H7 (cell line): ENCODE measurements at regions not wholly inside any gene's neighbourhood (a gene's known extent, or its start where the extent isn't known, plus 50 kb on each side); places are given as distances from the start of the nearest gene placed in this dataset.
"Not testable (repeated sequence)": the region's sequence is repeated elsewhere in the genome, so short reads cannot be mapped to it uniquely, and the experiment has no call there.

Experiments
- DNase-seq: peaks from one replicate; pipeline ENCODE4 v3.0.0; 2012
- H3K27me3 ChIP-seq: 2 replicates; pipeline ENCODE4 v1.6.0; 2011; ENCODE audit warnings: mild to moderate bottlenecking, low read length; ENCODE audit not compliant: control insufficient read depth, insufficient read depth
- H3K36me3 ChIP-seq: replicated peaks from 2 replicates; pipeline ENCODE4 v1.5.1; 2011; ENCODE audit warnings: low read length; ENCODE audit not compliant: control insufficient read depth, insufficient read depth
- H3K4me3 ChIP-seq: 2 replicates; pipeline ENCODE4 v1.5.1; 2011; ENCODE audit warnings: low read depth, mild to moderate bottlenecking, control low read depth, low read length, moderate library complexity; ENCODE audit not compliant: insufficient read depth

GRCh38 chr1:234960722-234961455 lies 167.7 kb downstream of the TOMM20 start:
- no peak for DNase-seq
- no peak overlapping the region for H3K4me3 ChIP-seq
- no peaks in the 10 kb centered on the region for H3K27me3 ChIP-seq
- H3K36me3 ChIP-seq: no peaks in the 10 kb centered on the region

DNA sequence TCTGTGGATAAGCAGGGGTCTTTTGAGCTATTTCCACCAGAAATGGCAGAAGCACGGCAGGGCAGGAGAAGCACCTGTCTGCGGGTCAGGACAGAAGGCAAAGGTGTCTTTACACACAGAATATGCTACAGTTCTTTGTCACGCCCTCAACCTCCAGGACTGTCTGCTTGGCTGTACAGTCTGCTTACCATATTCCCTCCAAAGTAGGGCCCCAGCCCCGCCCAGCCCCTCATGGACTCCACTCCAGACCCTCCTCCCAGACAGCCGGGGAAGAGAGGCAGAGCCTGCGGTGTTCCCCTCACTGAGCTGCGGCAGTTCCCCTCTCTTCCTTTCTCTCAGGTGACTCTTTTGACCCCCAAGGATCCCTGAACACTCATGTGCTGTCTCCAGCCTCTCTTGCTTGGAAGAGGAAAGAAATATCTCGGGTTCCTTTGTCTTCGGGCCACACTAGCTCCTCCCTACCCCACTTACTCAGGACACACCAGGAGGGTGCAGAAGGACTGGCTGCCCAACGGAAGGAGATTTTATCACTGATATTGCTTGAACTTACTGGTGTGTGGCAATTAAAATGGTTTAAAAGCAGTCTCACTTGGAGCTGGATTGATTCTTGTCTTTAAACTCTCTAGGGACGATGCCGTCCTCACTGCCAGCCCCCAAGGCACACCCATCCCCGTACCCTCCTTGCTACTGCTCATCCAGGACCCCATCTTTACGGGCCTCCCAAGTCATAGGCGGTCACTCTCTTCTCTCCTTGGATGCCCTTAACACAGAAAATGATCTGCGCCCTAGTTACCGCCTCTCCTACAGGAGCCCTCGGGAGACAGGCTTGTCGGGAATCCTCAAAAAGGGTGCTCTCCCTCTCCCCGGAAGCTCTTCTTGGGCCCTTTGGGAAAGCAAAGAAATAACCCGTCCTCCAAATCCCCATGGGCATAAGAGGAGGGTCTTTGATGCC lies 169.7 kb downstream of the TOMM20 start:
- DNase-seq: no peak
- no peaks in the 10 kb centered on the region for H3K27me3 ChIP-seq
- H3K36me3 ChIP-seq: no peaks in the 10 kb centered on the region
- H3K4me3 ChIP-seq: no peak overlapping the region

DNA sequence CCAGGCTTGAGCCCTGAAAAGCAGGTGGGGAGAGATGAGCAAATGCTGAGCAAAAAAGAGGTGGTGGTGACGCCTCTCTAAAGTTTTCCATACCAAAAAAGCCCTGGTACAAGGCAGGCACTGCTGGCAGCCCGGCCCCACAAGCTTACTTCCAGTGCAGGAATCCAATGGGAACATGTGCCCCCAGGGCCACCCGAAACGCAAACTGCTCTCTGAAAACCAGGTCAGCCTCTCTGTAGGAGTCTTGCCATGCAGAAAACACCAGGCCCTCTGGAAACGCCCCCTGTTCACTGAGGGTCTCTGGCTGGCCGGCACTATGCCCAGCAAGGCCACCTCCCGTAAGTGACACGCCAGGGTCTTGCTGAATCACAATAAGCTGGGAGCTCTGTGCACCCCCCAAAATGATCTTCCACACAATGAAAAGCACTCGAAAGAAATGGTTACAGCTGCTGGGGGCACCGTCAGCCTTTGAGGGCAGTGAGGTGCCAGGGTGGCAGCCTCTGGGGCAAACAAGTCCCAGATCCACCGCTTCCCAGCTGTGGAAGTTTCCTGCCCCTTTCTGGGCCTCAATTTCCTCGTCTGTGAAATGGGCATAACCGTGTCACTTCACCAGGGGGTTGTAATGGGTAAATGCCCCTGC lies 170.5 kb downstream of the TOMM20 start:
- no peak for DNase-seq
- no peaks in the 10 kb centered on the region for H3K36me3 ChIP-seq
- H3K4me3 ChIP-seq: no peak overlapping the region
- no peaks in the 10 kb centered on the region for H3K27me3 ChIP-seq

DNA sequence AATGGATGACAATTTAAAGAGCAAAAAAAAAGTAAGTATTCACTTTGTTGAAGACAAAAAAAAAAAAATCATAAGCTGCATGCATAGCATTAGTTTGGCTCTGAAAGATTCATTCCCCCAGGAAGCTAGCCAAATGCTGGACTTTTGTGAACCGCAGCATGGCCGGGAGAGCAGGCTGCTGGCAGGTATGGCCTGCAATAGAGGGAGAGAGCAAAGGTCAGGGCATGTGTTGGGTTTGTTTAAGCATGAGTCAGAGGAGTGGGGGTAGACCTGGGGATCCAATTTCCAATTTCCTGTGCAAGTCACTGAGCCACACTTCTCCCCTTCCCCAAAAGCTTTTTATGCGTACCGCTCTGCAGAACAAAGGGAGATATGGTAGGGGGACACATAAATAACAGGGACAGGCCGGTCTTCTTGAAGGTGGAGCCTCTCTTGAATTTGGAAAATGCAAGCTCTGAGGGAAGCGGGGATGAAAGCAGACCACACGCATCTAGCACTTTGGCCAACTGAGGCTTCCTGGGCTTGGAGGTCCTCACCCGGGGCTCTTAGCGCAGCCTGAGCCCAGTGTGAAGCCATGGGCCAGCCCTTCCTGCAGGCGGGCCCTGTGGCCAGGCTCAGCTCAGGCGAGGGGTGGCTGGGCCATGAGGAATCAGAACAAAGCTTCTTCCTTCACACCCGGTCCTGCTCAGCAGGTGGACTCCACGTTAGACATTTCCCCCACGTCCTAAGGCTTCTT lies 171.1 kb downstream of the TOMM20 start:
- no peak overlapping the region for H3K4me3 ChIP-seq
- DNase-seq: peak; percentile 71
- H3K27me3 ChIP-seq: no peaks in the 10 kb centered on the region
- no peaks in the 10 kb centered on the region for H3K36me3 ChIP-seq

DNA sequence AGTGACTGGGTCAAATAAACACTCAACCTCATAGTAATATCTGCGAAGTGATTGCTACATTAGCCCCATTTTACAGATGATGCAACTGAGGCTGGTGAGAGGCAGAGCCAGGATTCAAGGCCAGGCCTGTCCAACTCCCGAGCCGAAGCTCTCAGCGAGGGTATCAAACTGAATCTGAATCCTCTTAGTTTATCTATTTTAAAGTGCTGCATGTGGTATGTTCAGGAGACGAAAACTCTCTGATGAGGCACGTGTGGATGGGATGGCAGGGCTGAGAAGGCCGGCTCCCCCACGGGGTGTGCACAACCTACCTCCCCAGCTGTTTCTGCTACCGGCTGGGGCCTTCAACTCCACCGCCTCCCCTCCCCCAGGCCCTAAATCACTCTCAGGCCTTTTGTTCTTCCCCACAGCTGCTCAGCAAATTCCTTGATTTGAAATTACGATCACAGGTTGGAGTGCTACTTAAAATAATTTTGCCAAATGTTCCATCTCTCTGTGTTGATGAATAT lies 171.8 kb downstream of the TOMM20 start:
- H3K36me3 ChIP-seq: no peaks in the 10 kb centered on the region
- peak; percentile 80 for DNase-seq
- H3K4me3 ChIP-seq: no peak overlapping the region
- no peaks in the 10 kb centered on the region for H3K27me3 ChIP-seq

GRCh38 chr1:234955107-234955731 lies 173.4 kb downstream of the TOMM20 start:
- no peak for DNase-seq
- Histone ChIP-seq H3K36me3 (no peaks in the 10 kb centered on the region), H3K4me3 (no peak overlapping the region), H3K27me3 (no peaks in the 10 kb centered on the region)

GRCh38 chr1:234954613-234955012 lies 174.0 kb downstream of the TOMM20 start:
- no peak overlapping the region for H3K4me3 ChIP-seq
- H3K27me3 ChIP-seq: no peaks in the 10 kb centered on the region
- no peaks in the 10 kb centered on the region for H3K36me3 ChIP-seq
- no peak for DNase-seq

DNA sequence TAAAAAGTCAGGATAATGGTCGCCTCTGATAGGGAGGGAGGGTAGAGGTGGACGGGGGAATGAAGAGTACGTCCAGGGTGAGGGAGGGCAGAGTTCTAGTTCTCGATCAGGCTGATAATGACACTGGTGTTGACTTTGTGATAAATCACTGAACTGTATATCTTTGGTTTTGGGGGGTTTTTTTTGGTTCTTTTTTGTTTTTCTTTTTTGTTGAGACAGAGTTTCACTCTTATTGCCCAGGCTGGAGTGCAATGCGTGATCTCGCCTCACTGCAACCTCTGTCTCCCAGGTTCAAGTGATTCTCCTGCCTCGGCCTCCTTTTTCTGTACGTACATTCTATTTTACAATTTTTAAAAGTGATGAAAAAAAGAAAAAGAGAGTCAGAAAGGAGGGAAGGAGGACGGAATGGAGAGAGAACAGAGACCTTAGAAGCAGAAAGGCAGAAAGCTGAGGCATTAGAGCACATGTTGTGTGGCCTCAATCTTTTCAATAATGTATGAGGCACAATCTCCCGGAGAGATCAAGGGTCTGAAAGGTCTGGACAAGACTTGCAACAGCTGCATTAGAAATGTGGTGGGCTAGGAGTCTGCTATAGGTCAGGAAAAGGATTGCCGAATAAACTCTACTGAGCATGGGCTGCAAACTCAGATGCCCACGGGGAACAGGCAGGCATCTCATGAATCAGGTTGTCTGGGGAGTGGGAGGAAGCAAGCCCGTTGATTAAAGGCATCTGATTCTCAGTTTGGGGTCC lies 174.8 kb downstream of the TOMM20 start:
- Histone ChIP-seq H3K4me3 (no peak overlapping the region), H3K36me3 (no peaks in the 10 kb centered on the region), H3K27me3 (no peaks in the 10 kb centered on the region)
- no peak for DNase-seq

GRCh38 chr1:234950598-234950997 lies 178.0 kb downstream of the TOMM20 start:
- no peak for DNase-seq
- H3K36me3 ChIP-seq: no peaks in the 10 kb centered on the region
- no peaks in the 10 kb centered on the region for H3K27me3 ChIP-seq
- H3K4me3 ChIP-seq: no peak overlapping the region

- H3K36me3 ChIP-seq, DNase-seq, H3K27me3 ChIP-seq, H3K4me3 ChIP-seq: not testable (repeated sequence)
These were observed 179.1 kb downstream of the TOMM20 start for GRCh38 chr1:234949528-234949927.

- no peak for DNase-seq
- no peaks in the 10 kb centered on the region for H3K27me3 ChIP-seq
- no peak overlapping the region for H3K4me3 ChIP-seq
- H3K36me3 ChIP-seq: no peaks in the 10 kb centered on the region
These were observed 183.9 kb downstream of the TOMM20 start for GRCh38 chr1:234944439-234945344.

DNA sequence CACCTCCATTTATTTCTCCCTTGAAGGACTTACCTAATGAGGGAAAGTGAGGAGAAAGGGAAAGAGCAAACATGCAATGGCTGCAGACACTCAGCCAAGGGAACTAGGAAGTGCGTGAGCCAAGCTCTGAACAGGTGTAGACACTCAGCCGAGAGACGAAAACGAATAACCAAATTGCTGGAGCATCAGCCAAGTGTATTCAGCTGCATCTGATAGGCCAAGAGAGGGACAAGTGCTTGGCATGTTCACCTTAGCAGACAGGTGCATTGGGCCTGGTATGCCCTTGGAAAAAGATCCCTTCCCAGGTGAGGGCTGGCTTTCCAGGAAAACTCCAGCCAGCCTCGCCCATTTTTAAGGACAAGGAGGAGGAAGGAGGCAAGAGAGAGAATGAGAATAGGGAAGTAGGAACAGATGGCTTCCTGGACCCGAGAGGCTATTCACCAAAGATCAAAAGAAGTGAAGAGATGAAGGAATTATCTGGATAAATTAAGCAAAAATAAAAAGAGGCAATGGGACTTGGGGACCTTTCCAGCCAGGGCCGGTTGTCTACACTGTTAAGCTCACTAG lies 184.7 kb downstream of the TOMM20 start:
- Histone ChIP-seq H3K36me3 (no peaks in the 10 kb centered on the region), H3K27me3 (no peaks in the 10 kb centered on the region), H3K4me3 (no peak overlapping the region)
- no peak for DNase-seq
